ENCODE measurements at regions not wholly inside any gene's neighbourhood (a gene's known extent, or its start where the extent isn't known, plus 50 kb on each side); places are given as distances from the start of the nearest gene placed in this dataset.

- H3K4me3 ChIP-seq: no peak overlapping the region
- ATAC-seq (no peak), DNase-seq (no peak)
- H3K4me1 ChIP-seq: no peaks in the 10 kb centered on the region
- no peaks in the 10 kb centered on the region for H3K36me3 ChIP-seq (ENCODE audit: insufficient read depth in 1 of 2, low read depth in 1 of 2)
- no peak overlapping the region for H3K27ac ChIP-seq
- no peak for TF ChIP-seq CTCF (IDR thresholded peaks at IDR 0.05)
- WGBS, 3 donors: 76 to 80% (median 79%) methylated on average over 19 of the region's 19 CpGs
- peaks cover 0 to 9% (median 0%) of the 10 kb centered on the region in 3 donors for H3K27me3 ChIP-seq (ENCODE audit: insufficient read depth in 3 of 3, low read length in 2 of 3)
- intact Hi-C loops (cut with DNase I): no loop called here
- no peaks in the 10 kb centered on the region for H3K9me3 ChIP-seq
Measured at GRCh38 chr22:48802576-48802975, 1025.1 kb downstream of the BRD1 start.

DNA sequence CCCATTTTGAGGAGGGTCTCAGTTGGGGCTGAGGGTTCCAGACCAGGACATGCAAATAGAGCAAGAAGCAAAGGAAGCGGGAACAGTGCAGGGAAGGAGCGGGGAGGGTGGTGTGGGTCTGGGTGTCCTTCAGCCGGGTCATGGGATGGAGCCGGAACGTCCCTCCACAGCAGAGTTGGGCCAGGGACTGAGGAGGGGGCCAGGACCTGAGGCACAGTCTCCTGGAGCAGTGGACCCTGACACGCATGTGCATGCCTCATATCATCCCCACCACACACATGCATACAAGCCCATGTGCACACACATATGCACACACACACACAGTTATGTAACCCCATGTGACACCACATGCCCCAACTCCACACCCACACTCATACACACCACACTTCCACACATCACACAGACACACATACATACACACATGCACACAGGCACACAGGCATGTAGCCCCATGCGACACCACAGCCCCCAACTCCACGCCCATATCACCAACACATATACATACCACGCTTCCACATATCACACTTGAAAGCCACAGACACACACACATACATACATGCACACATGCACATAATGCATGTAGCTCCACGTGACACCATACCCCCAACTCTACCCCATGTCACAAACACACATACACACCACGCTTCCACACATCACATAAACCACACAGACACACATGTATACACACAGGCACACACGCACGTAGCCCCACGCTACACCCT lies 1026.6 kb downstream of the BRD1 start:
- Histone ChIP-seq H3K36me3 (ENCODE audit: insufficient read depth in 1 of 2, low read depth in 1 of 2) (no peaks in the 10 kb centered on the region), H3K9me3 (no peaks in the 10 kb centered on the region), H3K27ac (no peak overlapping the region), H3K27me3 (ENCODE audit: insufficient read depth in 3 of 3, low read length in 2 of 3) (peaks cover 0 to 9% (median 0%) of the 10 kb centered on the region in 3 donors), H3K4me1 (no peaks in the 10 kb centered on the region), H3K4me3 (no peak overlapping the region)
- DNase-seq (no peak), ATAC-seq (no peak)
- no peak for TF ChIP-seq CTCF (IDR thresholded peaks at IDR 0.05)
- intact Hi-C loops (cut with DNase I): no loop called here
- WGBS, 3 donors: 86 to 94% (median 89%) methylated on average over 14 of the region's 14 CpGs

DNA sequence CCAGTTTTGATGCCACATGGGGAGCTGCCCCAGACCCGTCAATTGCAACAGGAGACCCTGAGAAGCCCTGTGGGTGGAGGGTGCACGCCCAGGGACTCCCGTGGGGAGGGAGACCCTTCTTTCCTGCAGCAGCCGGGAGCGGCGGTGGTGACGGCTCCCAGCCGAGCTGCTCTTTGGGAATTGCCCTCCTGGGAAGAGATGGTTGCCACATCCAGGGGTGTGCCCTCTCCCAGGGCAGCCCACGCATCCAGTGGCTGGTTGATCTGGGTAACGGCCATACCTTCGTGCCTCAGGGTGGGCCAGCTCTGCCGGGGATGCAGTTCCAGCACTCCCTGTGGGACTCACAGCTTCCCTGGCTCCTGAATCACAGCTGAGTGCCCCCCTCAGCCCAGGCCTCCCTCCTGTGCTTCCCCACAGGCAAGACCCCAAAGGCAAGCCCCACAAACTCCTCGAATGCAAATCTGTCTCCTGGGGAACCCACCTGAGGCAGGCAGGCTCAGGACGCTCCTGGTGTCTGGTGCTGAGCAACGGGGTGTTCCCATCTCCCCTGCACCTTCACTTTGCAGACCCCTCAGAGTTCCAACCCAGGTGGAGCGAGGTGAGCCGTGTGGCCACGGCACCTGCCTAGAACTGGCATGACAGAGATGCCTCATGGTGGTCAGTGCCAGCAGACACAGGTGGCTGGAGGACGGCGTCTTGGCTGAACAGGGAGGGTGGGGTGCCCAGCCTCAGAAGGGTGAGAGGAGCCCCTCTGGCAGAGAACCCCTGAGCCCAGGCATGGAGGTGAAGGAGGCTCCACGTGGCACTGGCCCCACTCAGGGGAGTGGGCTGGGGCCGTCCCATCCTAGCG lies 1027.4 kb downstream of the BRD1 start:
- no peak for ATAC-seq
- Histone ChIP-seq H3K36me3 (ENCODE audit: insufficient read depth in 1 of 2, low read depth in 1 of 2) (no peaks in the 10 kb centered on the region), H3K27ac (no peak overlapping the region), H3K9me3 (no peaks in the 10 kb centered on the region), H3K27me3 (ENCODE audit: insufficient read depth in 3 of 3, low read length in 2 of 3) (peaks cover 0 to 8% (median 0%) of the 10 kb centered on the region in 3 donors), H3K4me1 (no peaks in the 10 kb centered on the region), H3K4me3 (no peak overlapping the region)
- peak in 1 of 2 donors; percentile 42 for DNase-seq
- no peak for TF ChIP-seq CTCF (IDR thresholded peaks at IDR 0.05)
- 66 to 75% (median 71%) methylated on average over 23 of the region's 23 CpGs for WGBS, 3 donors
- intact Hi-C loops (cut with DNase I): no loop called here

- Histone ChIP-seq H3K27me3 (ENCODE audit: insufficient read depth in 3 of 3, low read length in 2 of 3) (no peaks in the 10 kb centered on the region), H3K27ac (no peak overlapping the region), H3K4me1 (no peaks in the 10 kb centered on the region), H3K4me3 (no peak overlapping the region), H3K36me3 (ENCODE audit: insufficient read depth in 1 of 2, low read depth in 1 of 2) (no peaks in the 10 kb centered on the region), H3K9me3 (no peaks in the 10 kb centered on the region)
- TF ChIP-seq CTCF (IDR thresholded peaks at IDR 0.05): no peak
- intact Hi-C loops (cut with DNase I): no loop called here
- DNase-seq (no peak), ATAC-seq (no peak)
- 87 to 90% (median 89%) methylated on average over 18 of the region's 18 CpGs for WGBS, 3 donors
Measured at GRCh38 chr22:48799227-48799970, 1028.3 kb downstream of the BRD1 start.

Data from psoas muscle (tissue), 7 donors.